Tibial artery (tissue), 4 donors: ENCODE measurements at regions not wholly inside any gene's neighbourhood (a gene's known extent, or its start where the extent isn't known, plus 50 kb on each side); places are given as distances from the start of the nearest gene placed in this dataset.

ENCODE experiments used
- DNase-seq, 2 donors: peaks; one replicate each; pipeline ENCODE4 v3.0.0-alpha.2; 2019
- H3K27ac ChIP-seq, 2 donors: fragments of 200-600 bp; sonication (generic) in 1 of 2; 1 replicate in 1 of 2; 2 replicates in 1 of 2; pipeline ENCODE4 v1.5.1; 2018 to 2019; ENCODE audit warnings: mild to moderate bottlenecking in 1 of 2
- H3K27me3 ChIP-seq, 2 donors: fragments of 200-600 bp; sonication (generic) in 1 of 2; one replicate each; pipeline versions ENCODE4 v1.5.1 to v1.6.0; 2016 to 2019
- H3K36me3 ChIP-seq, 3 donors: fragments of 200-600 bp; sonication (generic) in 2 of 3; one replicate each; pipeline ENCODE4 v1.5.1; 2016 to 2019; ENCODE audit warnings: mild to moderate bottlenecking in 2 of 3
- H3K4me1 ChIP-seq, 4 donors: fragments of 200-600 bp; sonication (generic) in 2 of 4; 1 replicate in 3 of 4; 2 replicates in 1 of 4; pipeline ENCODE4 v1.5.1; 2016 to 2019
- H3K4me3 ChIP-seq, 2 donors: fragments of 200-600 bp; sonication (generic) in 1 of 2; 1 replicate in 1 of 2; 2 replicates in 1 of 2; pipeline ENCODE4 v1.5.1; 2018 to 2019; ENCODE audit warnings: mild to moderate bottlenecking in 2 of 2
- H3K9me3 ChIP-seq, 3 donors: fragments of 200-600 bp; sonication (generic) in 1 of 3; one replicate each; pipeline ENCODE4 v1.5.1; 2016 to 2019
- CTCF ChIP-seq, 2 experiments: fragments of 200-600 bp in 1 of 2; fragments of 450-650 bp in 1 of 2; IDR thresholded peaks; one replicate each; pipeline ENCODE4 v1.5.1; 2017 to 2019; ENCODE audit warnings: antibody characterized with exemption in 2 of 2, mild to moderate bottlenecking in 1 of 2, moderate library complexity in 1 of 2
- intact Hi-C: fragments of 100-400 bp; cut with DNase I; formaldehyde crosslinking; loops from one replicate; pipeline ENCODE4 v1.15.0; 2023; ENCODE audit warnings: low total_unique reads

- TF ChIP-seq CTCF (IDR thresholded peaks at IDR 0.05) = no peak
- no peaks in the 10 kb centered on the region for H3K4me1 ChIP-seq
- H3K9me3 ChIP-seq = no peaks in the 10 kb centered on the region
- intact Hi-C loops = no loop called here
- H3K4me3 ChIP-seq = no peak overlapping the region
- DNase-seq = no peak
- H3K27me3 ChIP-seq = peaks cover 0 to 61% of the 10 kb centered on the region in 2 donors
- no peak overlapping the region for H3K27ac ChIP-seq
- no peaks in the 10 kb centered on the region for H3K36me3 ChIP-seq
Observed at GRCh38 chr22:44599084-44599483, 101.1 kb upstream of the RTL6 start.

GRCh38 chr22:44597616-44598015 is 99.6 kb upstream of the RTL6 start:
- Histone ChIP-seq H3K9me3 (no peaks in the 10 kb centered on the region), H3K4me3 (no peak overlapping the region), H3K27me3 (peaks cover 0 to 74% of the 10 kb centered on the region in 2 donors), H3K4me1 (no peaks in the 10 kb centered on the region), H3K27ac (no peak overlapping the region), H3K36me3 (no peaks in the 10 kb centered on the region)
- TF ChIP-seq CTCF (IDR thresholded peaks at IDR 0.05) = no peak
- intact Hi-C loops = no loop called here
- no peak for DNase-seq

GRCh38 chr22:44596396-44597125 is 98.5 kb upstream of the RTL6 start:
- Histone ChIP-seq H3K27me3 (peaks cover 0 to 80% of the 10 kb centered on the region in 2 donors), H3K4me1 (no peaks in the 10 kb centered on the region), H3K9me3 (no peaks in the 10 kb centered on the region), H3K27ac (no peak overlapping the region), H3K4me3 (no peak overlapping the region), H3K36me3 (no peaks in the 10 kb centered on the region)
- intact Hi-C loops = no loop called here
- DNase-seq = no peak
- TF ChIP-seq CTCF (IDR thresholded peaks at IDR 0.05) = no peak

- Histone ChIP-seq H3K4me1 (no peaks in the 10 kb centered on the region), H3K27ac (no peak overlapping the region), H3K4me3 (no peak overlapping the region), H3K27me3 (peaks cover 0 to 82% of the 10 kb centered on the region in 2 donors), H3K9me3 (peaks cover 0 to 5% (median 0%) of the 10 kb centered on the region in 3 donors), H3K36me3 (no peaks in the 10 kb centered on the region)
- intact Hi-C loops = no loop called here
- no peak for TF ChIP-seq CTCF (IDR thresholded peaks at IDR 0.05)
- no peak for DNase-seq
Observed at GRCh38 chr22:44595841-44596341, 97.9 kb upstream of the RTL6 start.

GRCh38 chr22:44594951-44595350 is 96.9 kb upstream of the RTL6 start:
- TF ChIP-seq CTCF (IDR thresholded peaks at IDR 0.05) = no peak
- peaks cover 0 to 15% (median 0%) of the 10 kb centered on the region in 3 donors for H3K9me3 ChIP-seq
- no peaks in the 10 kb centered on the region for H3K36me3 ChIP-seq
- H3K4me3 ChIP-seq = no peak overlapping the region
- intact Hi-C loops = no loop called here
- no peaks in the 10 kb centered on the region for H3K4me1 ChIP-seq
- DNase-seq = no peak
- peaks cover 0 to 88% of the 10 kb centered on the region in 2 donors for H3K27me3 ChIP-seq
- H3K27ac ChIP-seq = no peak overlapping the region
